HG03460 (cell line): ENCODE measurements at regions not wholly inside any gene's neighbourhood (a gene's known extent, or its start where the extent isn't known, plus 50 kb on each side); places are given as distances from the start of the nearest gene placed in this dataset.

Experiments
- ATAC-seq: cut with Tn5 transposase; IDR thresholded peaks from one replicate; pipeline ENCODE4 v1.9.1; 2021; ENCODE audit not compliant: unreplicated experiment

DNA sequence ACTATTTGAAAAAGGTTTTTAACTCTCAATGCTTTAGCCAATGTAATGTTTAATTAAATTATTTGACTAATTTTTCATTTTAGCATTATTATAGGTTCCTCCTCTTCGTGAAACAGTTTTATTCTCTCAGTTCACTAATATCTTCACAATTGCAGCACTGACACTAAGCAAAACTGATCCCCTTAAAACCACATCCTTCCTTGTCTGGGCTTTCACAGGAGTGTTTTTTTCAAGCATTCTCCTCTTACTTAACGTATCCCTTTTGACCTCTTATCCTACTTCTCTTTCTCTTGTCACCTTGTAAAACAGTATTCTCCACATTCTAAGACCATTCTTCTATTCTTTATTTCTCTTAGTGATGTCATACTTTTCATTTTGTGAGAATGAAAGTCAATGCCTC lies 112.8 kb downstream of the DSC3 start:
- no peak for ATAC-seq

DNA sequence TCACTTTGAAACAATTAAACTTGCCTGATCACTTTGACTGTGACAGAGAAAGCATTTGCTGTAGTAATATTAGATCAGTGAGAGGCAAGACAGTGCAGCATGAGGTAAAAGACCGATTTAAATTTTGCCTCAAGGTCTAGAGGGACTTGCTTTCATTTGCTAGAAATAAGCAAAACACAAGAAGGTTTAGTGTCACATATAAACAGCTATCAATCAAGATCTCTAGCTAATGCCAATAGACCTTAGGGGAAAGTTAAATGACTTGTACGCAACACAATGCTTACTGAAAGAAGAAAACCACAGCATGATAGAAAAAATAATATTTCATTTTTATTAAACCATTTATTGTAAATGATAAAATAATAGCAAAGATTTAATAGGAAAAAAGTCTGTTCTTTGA lies 113.5 kb downstream of the DSC3 start:
- no peak for ATAC-seq

DNA sequence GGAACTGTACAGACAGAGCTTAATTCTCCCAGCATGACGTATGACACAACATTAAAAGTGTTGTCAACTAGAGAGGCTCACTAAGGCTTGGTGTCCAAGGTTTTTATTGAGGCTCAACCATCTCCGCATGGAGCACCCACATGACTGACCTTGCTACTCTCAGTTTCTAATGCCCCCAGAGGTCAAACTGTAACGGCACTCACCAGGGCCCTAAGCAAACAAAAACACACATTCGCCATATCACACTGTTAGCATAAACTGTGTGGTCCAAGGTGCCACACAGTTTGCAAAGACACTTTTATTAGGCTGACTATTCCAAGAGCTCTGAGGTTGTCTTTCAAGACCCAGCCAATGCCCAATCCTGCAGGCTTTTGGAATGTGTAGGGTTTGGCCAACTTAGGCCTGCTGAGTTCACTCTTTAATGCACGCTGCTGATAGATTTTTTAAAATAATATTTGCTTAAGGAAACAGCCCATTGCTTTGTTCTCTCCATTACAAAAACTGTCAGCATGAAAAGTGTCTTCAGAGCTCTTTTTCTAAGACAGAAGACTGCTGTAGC lies 114.9 kb downstream of the DSC3 start:
- no peak for ATAC-seq

DNA sequence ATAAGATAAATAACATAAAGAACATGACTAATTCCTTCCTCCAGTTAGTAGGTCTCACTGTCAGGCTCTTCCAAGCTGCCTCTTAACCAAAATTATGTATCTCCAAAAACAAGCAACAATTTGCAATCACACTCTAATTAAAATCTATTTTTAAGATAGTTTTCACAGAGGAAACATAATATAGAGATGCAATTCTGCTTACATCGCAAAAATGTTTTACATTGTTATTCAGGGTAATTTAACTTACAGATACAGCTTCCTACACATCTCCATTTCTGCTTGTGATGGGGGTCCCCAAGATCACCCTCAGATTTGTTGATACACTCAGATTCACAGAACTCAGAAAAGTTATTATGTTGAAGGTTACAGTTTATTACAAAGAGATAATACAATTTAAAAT lies 115.5 kb downstream of the DSC3 start:
- ATAC-seq, result no peak

DNA sequence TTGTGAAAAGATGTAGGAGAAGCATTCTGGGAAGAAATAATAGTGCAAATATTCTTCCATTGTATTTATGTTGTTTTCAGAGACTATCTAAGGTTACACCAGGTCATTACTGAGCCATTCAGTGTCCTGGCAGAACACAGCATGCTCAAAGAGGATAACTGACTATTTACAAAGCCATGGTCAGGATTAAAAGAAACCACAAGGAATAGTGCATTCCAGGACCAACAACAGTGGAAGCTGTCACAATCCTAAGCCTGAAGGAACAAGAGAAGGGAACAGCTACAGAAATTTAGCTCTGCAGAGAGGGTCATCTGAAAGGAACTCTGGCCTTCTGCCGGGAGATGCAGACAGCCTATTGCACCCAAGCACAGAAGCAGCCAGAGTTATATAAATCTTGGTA lies 116.7 kb downstream of the DSC3 start:
- no peak for ATAC-seq

DNA sequence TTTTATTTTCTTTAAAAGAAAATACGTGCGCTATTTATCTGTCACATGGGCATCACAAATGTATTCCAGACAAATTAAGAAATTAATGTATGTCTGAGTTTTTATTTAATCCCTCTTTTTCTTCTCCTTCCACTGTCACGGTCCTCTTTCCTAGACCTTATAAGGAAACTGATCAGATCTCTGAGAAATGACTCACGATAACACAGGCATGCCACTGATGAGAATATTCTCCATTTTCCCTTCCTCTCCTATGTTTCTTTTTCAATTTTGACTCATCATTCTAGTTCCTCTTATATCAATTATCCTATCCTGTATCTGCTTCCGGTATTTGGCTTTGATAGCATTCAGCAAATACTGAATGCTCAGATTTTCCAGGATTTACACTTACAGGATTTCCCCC lies 121.8 kb downstream of the DSC3 start:
- no peak for ATAC-seq

DNA sequence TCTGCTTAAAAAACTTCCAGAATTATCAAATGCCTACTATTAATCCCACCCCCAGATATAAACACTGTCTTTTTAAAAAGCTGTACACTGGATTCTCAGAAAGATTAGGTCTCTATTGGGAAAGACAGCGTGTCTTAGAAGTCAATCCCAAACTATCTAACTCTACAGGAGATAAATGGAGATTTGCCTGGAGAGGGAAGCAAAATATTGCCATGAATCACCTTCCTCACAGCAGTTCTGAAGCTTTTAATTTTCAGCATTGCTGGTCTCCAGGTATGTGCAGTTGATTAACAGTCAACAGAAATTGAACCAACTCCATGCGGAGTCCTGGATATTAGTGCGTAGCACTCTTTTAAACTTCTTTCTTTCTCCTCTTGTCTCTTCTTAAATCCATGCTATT lies 122.2 kb downstream of the DSC3 start:
- no peak for ATAC-seq

DNA sequence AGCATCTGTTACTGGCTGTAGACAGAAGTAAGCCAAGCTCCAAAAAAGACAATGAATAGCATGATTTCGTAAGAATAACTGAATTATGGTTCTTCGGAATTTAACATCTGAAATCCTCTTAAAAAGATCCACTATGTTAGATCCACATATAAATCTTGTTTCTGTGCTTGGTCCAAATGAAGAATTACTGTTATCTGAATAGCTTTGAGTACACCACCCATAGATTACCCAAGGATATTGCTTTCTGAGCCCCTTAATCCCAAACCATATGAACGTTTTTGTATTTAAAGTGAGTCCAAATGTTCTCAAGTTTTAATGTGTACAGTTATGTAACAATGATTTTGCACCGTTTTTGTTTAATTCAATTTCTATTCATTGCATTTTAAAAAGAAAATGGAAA lies 124.9 kb downstream of the DSC3 start:
- ATAC-seq, result no peak

DNA sequence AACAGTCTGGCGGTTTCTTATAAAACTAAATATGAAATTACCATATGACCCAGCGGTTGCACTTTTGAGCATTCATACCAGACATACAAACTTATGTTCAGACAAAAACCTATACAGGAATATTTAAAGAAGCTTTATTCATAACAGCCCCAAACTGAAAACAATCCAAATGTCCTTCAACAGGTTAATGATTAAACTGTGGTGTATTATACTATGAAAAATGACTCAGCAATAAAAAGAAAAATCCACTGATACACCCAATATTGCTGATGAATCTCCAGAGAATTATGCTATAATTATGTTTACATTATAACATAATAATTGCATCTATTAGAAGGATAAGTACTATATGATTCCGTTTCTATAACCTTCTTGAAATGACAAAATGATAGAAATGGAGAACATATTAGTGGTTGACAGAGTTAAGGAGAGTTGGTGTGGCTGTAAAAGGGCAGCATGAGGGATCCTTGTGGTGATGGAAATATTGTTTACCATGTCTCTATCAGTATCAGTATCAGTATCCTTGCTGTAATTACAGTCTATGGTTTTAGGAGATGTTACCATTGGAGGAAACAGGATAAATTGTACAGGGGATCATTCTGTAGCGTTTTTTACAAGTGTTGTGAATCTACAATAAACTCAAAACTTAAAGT lies 127.1 kb downstream of the DSC3 start:
- ATAC-seq, result no peak

DNA sequence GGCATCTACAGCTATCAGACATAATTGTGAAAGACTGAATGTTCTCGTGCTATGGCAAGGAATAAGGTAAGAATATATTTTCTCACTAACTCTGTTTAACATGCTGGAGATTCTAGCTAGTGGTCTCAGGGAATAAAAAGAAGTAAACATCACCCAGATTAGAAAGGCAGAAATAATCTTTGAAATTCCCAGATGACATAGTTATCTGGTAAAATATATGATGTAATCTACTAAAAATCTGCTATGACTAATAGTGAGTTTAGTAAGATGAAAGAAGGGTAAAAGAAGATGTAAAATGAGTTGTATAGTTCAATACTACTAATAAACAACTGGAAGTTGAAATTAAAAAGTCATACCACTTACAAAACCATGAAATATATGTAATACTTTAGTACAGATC lies 134.2 kb downstream of the DSC3 start:
- ATAC-seq, result no peak

DNA sequence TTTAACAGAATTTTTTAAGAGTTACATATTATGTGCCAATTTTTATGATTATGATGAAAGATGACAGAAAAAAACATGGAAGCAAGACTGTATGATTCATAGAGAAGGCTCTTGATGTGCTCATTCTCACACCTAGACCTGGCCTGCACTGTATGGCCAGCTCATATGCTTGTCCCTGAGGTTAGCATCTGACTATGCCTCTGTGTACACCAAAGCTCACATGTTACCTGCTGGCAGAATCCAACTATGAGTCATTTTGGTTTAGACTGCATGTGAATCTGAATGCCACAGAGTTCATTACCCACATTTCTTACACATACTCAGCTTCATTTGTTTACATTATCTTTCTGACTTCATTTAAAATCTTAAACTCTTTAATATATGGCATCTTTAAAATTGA lies 139.0 kb downstream of the DSC3 start:
- no peak for ATAC-seq

DNA sequence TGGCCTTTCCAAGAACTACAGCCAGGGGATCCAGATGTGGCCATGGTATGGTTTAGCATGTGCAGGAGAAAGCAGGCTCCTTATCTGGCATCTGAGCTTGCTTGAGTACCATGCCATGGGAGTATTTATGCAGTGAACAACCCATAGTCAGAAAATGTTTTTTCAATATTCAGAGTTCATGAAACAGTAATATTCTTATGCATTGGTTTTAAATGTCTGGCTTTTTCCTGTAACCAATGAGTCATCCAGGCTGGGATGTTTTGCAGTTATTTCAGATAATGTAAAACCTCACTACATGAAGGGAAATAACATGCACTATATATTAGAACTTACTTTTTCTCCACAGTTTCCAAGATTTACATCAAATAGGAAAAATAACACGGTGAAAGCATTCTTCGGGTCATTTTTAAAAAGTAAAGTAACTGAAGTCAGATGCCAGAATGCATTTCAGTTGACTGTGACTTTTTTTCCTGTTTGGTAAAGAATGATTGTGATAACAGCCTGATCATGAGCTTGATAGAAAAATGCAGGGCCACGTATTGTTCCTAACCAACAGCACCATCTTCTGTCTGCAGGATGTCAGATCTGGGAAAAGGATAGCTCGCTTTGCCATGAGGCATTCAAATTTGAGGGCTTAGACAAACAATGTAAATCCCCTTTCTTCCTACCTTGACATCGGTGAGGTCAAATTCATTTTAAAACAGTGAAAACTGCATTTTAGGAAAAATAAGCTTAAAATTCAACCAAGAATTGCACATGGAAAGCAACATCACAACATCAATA lies 152.8 kb downstream of the DSC3 start:
- no peak for ATAC-seq

DNA sequence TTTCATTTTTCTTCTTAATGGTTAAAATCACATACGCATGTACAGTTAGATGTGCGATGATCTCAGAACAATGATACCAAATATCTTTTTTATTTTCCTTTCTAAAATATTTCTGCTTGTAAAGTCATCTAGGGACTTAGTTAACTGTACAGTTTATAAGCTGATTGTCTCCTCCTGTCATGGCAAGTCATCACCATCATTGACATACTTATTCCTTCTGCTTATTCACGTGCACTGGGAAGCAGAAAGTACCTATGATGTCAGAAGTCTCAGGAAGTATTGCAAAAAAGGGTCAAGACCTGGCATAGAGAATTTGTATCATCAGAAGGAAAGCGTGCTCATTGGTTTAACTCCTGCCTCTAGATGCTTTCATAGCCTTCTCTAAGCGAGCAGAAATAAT lies 154.2 kb downstream of the DSC3 start:
- ATAC-seq, result no peak

DNA sequence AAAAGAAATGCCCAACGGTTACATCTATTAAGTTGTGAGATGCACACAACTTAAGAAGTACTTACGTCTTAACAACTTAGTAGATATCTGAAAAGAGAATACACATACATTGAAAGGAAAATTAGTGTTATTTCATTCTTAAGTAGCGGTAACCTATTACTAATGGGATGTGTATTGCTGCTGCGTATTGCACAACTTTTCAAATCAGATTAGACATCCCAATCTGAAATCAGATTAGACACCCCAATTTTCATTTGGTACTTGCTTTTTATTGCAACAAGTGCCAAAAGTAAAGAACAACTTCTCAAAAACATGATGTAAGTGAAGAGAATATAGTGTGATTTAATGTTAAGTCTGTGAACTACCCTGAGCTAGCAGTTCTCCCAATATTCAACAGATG lies 155.5 kb downstream of the DSC3 start:
- ATAC-seq, result no peak

DNA sequence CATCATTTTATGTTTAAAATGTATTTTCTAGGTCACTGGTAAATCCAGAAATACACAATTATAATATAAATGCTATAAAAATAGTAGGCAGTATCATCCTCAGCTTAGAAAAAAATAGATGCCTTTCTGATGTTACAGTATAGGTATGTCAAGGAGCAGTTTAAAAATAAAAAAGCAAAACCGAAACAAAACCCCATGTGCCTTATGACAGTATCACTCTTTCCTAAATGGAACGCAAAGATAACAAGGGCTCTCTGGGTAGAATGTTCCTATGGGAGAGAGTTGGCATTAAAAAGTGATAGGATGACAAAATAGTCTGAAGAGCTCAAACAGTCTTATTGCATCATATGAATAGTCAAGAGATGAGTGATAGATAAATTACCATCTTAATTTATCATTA lies 172.1 kb downstream of the DSC3 start:
- ATAC-seq, result no peak

DNA sequence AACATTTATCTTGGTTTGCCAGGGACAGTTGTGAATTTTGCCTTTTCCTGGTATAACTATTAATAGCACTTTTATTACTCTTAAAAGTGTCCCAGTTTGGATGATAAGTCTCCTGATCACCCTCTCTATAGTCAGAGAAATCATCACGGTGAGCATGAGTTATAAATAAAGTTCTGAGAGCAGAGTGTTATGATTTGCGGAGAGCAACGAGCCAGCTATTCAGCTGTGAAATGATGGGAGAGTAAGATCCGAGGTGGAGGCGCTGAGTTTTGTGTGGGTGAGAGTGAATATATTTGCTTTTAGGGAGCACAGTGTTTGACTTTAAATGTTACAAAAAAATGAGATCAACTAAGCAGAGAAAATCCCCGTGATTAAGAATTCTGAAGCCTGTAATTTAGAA lies 179.6 kb downstream of the DSC3 start:
- no peak for ATAC-seq

DNA sequence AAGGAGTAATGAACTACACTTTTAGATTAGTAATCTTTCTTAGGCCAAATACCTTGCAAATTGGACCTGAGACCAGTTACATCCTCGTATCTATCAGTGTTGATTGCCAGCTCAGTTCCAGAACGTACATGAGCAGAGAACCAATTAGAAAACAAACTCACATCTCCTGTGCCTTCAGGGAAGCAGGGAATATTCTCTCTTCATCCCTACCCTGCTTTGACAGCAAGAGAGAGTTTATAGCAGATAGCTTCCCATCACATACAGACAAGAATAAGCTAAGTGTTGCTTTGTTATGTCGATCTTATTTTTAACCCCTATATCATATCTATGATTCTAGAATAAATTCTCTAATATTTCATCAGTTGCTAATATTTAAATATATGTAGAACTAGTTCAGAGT lies 181.8 kb downstream of the DSC3 start:
- no peak for ATAC-seq

DNA sequence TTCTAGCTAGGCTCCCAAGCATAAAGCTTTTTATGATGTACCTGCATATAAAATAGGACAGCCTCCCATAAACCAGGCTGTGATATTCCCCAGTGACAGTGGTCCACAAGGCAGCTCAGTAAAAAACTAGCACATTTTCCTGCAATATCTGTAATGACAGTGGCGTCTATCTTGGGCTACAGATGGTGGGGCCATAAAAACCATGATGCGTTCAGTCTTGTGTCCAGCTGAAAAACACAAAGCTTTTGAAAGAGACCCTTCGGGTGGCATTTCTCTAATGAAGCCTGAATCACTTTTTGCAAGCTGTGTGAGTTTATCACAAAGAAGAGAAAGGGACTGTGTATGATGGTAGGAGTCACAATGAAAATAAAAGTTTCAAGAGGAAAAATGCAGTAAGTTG lies 183.5 kb downstream of the DSC3 start:
- no peak for ATAC-seq

DNA sequence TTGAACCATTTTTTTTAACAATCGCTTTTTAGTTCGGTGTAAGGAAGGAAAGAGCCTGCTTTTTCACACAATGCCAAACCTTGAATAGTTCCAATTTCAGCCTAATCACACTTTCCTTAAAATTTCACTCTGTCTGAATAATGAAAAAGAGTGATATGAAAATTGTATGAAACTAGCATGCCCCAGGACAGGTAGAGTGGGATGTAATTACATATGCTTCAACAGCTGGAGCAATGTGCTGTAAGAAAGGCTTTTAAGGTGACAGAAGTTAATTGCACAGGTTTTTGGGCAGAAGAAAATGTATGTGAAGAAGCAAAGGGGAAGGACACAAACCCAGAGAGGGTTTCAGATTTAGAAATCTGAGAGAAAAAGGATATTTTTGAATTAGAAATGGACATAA lies 184.0 kb downstream of the DSC3 start:
- no peak for ATAC-seq

DNA sequence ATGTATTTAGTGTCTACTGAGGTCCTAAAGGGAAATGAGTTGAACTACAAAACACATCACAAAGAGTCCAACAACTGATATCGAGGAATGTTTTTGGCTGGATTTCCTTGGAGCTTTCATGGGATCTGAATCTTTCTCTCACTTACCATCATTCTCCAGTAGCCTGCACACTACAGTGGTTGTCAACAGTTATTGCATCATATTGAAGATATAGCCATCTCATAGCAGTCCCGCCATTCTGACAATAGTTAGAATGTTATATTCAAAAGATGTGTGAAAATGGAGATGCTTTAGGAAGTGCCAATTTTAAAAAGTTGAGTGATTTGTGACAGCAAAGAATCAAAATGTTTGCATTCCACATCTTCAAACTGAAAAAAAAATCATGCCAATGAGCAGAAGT lies 186.8 kb downstream of the DSC3 start:
- ATAC-seq, result no peak

DNA sequence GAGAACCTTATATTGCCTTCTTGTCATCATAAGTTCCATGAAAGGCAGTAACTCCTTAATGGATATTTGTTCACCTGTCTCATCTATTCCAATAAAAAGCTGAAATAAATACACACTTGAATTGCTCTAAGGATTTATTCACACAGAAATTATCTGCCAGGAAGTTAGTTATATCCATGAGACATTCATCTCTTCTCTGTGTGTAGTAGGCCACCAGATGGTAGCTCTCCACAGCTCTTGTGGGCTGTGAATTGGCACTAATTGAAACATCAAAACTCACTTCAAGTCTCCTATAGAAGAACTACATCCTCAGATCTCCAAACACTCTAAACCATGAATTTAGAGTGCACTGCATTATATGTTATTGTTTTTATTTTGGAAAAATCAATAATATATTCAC lies 189.6 kb downstream of the DSC3 start:
- ATAC-seq, result no peak

DNA sequence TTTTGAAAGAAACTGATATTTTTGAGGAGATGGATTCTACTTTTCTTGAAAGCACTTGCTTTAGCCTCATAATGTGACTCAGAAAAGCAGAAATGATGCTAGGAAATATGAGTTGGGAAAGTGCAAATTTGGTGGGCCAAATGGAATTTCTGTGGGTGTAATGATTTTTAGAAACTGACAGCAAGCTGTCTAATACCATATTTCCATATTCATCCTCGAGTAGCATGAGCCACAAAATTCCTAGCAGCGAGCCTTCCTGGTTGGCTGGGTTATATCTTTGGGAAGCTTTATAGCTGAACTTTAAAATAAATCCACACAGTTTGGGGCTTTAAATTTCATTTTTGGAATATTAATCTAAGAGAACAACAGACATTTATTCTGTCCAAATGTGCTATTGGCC lies 190.0 kb downstream of the DSC3 start:
- no peak for ATAC-seq
